ENCODE measurements at regions not wholly inside any gene's neighbourhood (a gene's known extent, or its start where the extent isn't known, plus 50 kb on each side); places are given as distances from the start of the nearest gene placed in this dataset.
"Not testable (repeated sequence)": the region's sequence is repeated elsewhere in the genome, so short reads cannot be mapped to it uniquely, and the experiment has no call there.

GRCh38 chr2:142422769-142423168 is 292.0 kb upstream of the LRP1B start:
- no peaks in the 10 kb centered on the region for H3K27me3 ChIP-seq (ENCODE audit: control insufficient read depth in 3 of 3, insufficient read depth in 3 of 3, low read length in 2 of 3)
- TF ChIP-seq, protein P1, sequence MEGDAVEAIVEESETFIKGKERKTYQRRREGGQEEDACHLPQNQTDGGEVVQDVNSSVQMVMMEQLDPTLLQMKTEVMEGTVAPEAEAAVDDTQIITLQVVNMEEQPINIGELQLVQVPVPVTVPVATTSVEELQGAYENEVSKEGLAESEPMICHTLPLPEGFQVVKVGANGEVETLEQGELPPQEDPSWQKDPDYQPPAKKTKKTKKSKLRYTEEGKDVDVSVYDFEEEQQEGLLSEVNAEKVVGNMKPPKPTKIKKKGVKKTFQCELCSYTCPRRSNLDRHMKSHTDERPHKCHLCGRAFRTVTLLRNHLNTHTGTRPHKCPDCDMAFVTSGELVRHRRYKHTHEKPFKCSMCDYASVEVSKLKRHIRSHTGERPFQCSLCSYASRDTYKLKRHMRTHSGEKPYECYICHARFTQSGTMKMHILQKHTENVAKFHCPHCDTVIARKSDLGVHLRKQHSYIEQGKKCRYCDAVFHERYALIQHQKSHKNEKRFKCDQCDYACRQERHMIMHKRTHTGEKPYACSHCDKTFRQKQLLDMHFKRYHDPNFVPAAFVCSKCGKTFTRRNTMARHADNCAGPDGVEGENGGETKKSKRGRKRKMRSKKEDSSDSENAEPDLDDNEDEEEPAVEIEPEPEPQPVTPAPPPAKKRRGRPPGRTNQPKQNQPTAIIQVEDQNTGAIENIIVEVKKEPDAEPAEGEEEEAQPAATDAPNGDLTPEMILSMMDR (IDR thresholded peaks at IDR 0.05; ENCODE audit: control extremely low read depth, extremely low read depth): no peak
- H3K9ac ChIP-seq (ENCODE audit: insufficient read depth in 1 of 2, low read length in 2 of 2): no peak overlapping the region
- 74 to 78% methylated on average over 2 of the region's 2 CpGs for WGBS, 2 donors
- H3K27ac ChIP-seq (ENCODE audit: low read depth in 1 of 2, low read length in 1 of 2): no peak overlapping the region
- H3K4me3 ChIP-seq: no peak overlapping the region
- DNase-seq (no peak), ATAC-seq (ENCODE audit: insufficient read depth, low FRiP score) (no peak)
- no peaks in the 10 kb centered on the region for H3K36me3 ChIP-seq (ENCODE audit: control insufficient read depth in 4 of 4, insufficient read depth in 4 of 4, low read length in 4 of 4)
- no peaks in the 10 kb centered on the region for H3K9me3 ChIP-seq (ENCODE audit: control insufficient read depth in 4 of 4, insufficient read depth in 3 of 4, low read length in 3 of 4)
- no peaks in the 10 kb centered on the region for H3K4me1 ChIP-seq (ENCODE audit: control insufficient read depth in 5 of 5, insufficient read depth in 5 of 5, low read length in 5 of 5)

DNA sequence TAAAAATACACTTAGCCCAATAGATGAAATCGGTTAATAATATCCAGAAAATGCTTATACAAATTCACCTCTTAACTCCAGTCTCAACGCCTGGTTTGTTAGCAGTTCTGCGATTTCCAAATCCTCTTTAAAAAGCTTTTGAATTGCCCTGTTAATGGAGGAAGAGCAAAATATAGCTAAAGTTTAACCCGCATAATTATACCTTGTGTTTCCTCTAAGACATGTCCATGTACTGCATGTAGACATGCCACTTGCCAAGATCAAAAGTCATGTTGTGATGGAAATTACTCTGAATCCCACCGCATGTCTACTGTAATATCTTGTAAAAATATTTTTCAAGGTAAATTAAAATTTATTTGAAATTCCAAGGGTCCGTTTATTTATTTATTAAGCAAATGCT is 291.2 kb upstream of the LRP1B start:
- ATAC-seq (ENCODE audit: insufficient read depth, low FRiP score) (no peak), DNase-seq (no peak)
- Histone ChIP-seq H3K4me3 (no peak overlapping the region), H3K27me3 (ENCODE audit: control insufficient read depth in 3 of 3, insufficient read depth in 3 of 3, low read length in 2 of 3) (no peaks in the 10 kb centered on the region), H3K36me3 (ENCODE audit: control insufficient read depth in 4 of 4, insufficient read depth in 4 of 4, low read length in 4 of 4) (no peaks in the 10 kb centered on the region), H3K9ac (ENCODE audit: insufficient read depth in 1 of 2, low read length in 2 of 2) (no peak overlapping the region), H3K4me1 (ENCODE audit: control insufficient read depth in 5 of 5, insufficient read depth in 5 of 5, low read length in 5 of 5) (peaks cover 0 to 1% (median 0%) of the 10 kb centered on the region in 5 donors), H3K27ac (ENCODE audit: low read depth in 1 of 2, low read length in 1 of 2) (no peak overlapping the region), H3K9me3 (ENCODE audit: control insufficient read depth in 4 of 4, insufficient read depth in 3 of 4, low read length in 3 of 4) (no peaks in the 10 kb centered on the region)
- TF ChIP-seq, protein P1 (IDR thresholded peaks at IDR 0.05; ENCODE audit: control extremely low read depth, extremely low read depth): no peak
- 91 to 92% methylated on average over 6 of the region's 6 CpGs for WGBS, 2 donors

DNA sequence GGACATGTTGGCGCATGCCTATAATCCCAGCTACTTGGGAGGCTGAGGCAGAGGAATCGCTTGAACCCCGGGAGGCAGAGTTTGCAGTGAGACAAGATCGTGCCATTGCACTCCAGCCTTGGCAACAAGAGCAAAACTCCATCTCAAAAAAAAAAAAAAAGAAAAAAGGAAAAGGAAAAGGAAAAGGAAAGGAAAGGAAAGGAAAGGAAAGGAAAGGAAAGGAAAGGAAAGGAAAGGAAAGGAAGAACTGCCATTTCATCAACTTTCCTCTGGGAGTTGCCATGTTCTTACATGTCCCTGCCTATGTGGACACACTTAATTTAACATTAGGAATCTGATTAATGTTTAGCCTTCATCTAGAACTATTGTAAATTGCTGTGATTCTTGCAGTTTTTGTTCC is 287.9 kb upstream of the LRP1B start:
- not testable (repeated sequence) for H3K4me1 ChIP-seq (ENCODE audit: control insufficient read depth in 5 of 5, insufficient read depth in 5 of 5, low read length in 5 of 5); H3K36me3 ChIP-seq (ENCODE audit: control insufficient read depth in 4 of 4, insufficient read depth in 4 of 4, low read length in 4 of 4); ATAC-seq (ENCODE audit: insufficient read depth, low FRiP score); H3K9ac ChIP-seq (ENCODE audit: insufficient read depth in 1 of 2, low read length in 2 of 2); H3K27ac ChIP-seq (ENCODE audit: low read depth in 1 of 2, low read length in 1 of 2); DNase-seq; H3K4me3 ChIP-seq; H3K27me3 ChIP-seq (ENCODE audit: control insufficient read depth in 3 of 3, insufficient read depth in 3 of 3, low read length in 2 of 3); H3K9me3 ChIP-seq (ENCODE audit: control insufficient read depth in 4 of 4, insufficient read depth in 3 of 4, low read length in 3 of 4)
- WGBS, 2 donors: 94% methylated on average over 4 of the region's 4 CpGs

DNA sequence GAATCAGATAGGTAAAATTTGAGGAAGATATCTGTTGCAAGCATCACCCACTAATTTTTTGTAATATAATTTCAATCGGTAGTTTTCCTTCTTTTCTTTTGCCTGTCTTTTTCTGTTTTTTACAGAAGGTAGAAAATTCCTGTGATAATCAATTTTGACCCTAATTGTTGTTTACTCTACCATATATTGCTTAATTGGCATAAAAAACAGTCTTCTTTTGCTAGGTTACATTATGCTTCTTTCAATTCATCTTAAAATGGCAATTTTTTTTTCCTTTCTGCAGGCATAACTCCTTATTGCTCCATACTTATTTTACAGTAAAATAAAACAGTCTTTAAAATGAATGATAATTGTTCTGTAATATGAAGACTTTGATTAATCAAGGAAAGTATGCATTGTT is 286.2 kb upstream of the LRP1B start:
- Histone ChIP-seq H3K9ac (ENCODE audit: insufficient read depth in 1 of 2, low read length in 2 of 2) (no peak overlapping the region), H3K4me1 (ENCODE audit: control insufficient read depth in 5 of 5, insufficient read depth in 5 of 5, low read length in 5 of 5) (peaks cover 0 to 3% (median 0%) of the 10 kb centered on the region in 5 donors), H3K4me3 (no peak overlapping the region), H3K36me3 (ENCODE audit: control insufficient read depth in 4 of 4, insufficient read depth in 4 of 4, low read length in 4 of 4) (no peaks in the 10 kb centered on the region), H3K27ac (ENCODE audit: low read depth in 1 of 2, low read length in 1 of 2) (no peak overlapping the region), H3K27me3 (ENCODE audit: control insufficient read depth in 3 of 3, insufficient read depth in 3 of 3, low read length in 2 of 3) (no peaks in the 10 kb centered on the region), H3K9me3 (ENCODE audit: control insufficient read depth in 4 of 4, insufficient read depth in 3 of 4, low read length in 3 of 4) (no peaks in the 10 kb centered on the region)
- no peak for DNase-seq
- no peak for ATAC-seq (ENCODE audit: insufficient read depth, low FRiP score)
- 92 to 98% methylated on average over 1 of the region's 1 CpG for WGBS, 2 donors
- TF ChIP-seq, protein P1 (IDR thresholded peaks at IDR 0.05; ENCODE audit: control extremely low read depth, extremely low read depth): no peak
